GM23248 (cell line): ENCODE measurements at regions not wholly inside any gene's neighbourhood (a gene's known extent, or its start where the extent isn't known, plus 50 kb on each side); places are given as distances from the start of the nearest gene placed in this dataset.

Experiments
- EZH2 ChIP-seq: fragments of 200-600 bp; sonication (generic); IDR thresholded peaks from 2 replicates; pipeline ENCODE4 v1.6.1; 2018; ENCODE audit warnings: antibody characterized with exemption, mild to moderate bottlenecking; ENCODE audit not compliant: insufficient read depth, poor library complexity, severe bottlenecking
- EZH2phosphoT487 ChIP-seq: fragments of 200-600 bp; sonication (generic); IDR thresholded peaks from 2 replicates; pipeline ENCODE4 v1.6.1; 2018; ENCODE audit warnings: antibody characterized with exemption, moderate library complexity, mild to moderate bottlenecking, low read depth; ENCODE audit not compliant: insufficient read depth

- no peak for TF ChIP-seq EZH2
- no peak for TF ChIP-seq EZH2phosphoT487
These were observed 63.4 kb upstream of the MYL2 start for GRCh38 chr12:110983811-110984210.
